Left renal cortex interstitium (tissue), 4 donors: ENCODE measurements at regions not wholly inside any gene's neighbourhood (a gene's known extent, or its start where the extent isn't known, plus 50 kb on each side); places are given as distances from the start of the nearest gene placed in this dataset.

Experiments
- DNase-seq, 4 donors: peaks; one replicate each; pipeline ENCODE4 v3.0.0-alpha.2; 2013; ENCODE audit warnings: low read depth in 4 of 4, low spot score in 2 of 4, missing footprints in 1 of 4

- DNase-seq: no peak
These were observed 57.9 kb upstream of the MAF start for GRCh38 chr16:79658301-79659033.

GRCh38 chr16:79656553-79657115 lies 56.1 kb upstream of the MAF start:
- DNase-seq: no peak

- no peak for DNase-seq
These were observed 52.9 kb upstream of the MAF start for GRCh38 chr16:79653373-79653891.

- no peak for DNase-seq
These were observed 50.8 kb upstream of the MAF start for GRCh38 chr16:79651363-79651762.
